Lung microvascular endothelial cell (primary cell): ENCODE measurements at regions not wholly inside any gene's neighbourhood (a gene's known extent, or its start where the extent isn't known, plus 50 kb on each side); places are given as distances from the start of the nearest gene placed in this dataset.
"Not testable (repeated sequence)": the region's sequence is repeated elsewhere in the genome, so short reads cannot be mapped to it uniquely, and the experiment has no call there.

Experiments used
- DNase-seq, 2 donors: peaks; one replicate each; pipeline versions ENCODE4 v3.0.0 to v3.0.0-alpha.2; 2010; ENCODE audit warnings: low read depth in 2 of 2

DNA sequence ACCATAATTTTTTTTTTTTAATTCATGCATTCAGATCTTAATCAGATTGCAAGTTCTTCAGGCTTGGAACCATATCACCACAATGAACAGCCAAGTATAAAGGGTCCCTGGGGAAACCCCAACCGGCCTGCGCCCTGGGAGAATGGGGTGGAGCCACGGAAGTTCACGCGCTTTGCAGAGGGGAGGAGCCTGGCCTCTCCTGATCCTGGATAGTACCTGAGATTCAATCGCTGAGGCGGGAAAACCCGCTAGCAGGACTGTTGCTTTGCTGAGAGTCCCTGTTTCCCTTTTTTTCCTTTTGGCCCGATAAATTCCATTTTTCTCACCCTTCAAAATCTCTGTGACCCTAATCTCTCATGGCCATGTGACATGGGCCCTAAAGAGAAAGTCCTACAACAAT lies 385.1 kb downstream of the IRS2 start:
- no peak for DNase-seq

DNA sequence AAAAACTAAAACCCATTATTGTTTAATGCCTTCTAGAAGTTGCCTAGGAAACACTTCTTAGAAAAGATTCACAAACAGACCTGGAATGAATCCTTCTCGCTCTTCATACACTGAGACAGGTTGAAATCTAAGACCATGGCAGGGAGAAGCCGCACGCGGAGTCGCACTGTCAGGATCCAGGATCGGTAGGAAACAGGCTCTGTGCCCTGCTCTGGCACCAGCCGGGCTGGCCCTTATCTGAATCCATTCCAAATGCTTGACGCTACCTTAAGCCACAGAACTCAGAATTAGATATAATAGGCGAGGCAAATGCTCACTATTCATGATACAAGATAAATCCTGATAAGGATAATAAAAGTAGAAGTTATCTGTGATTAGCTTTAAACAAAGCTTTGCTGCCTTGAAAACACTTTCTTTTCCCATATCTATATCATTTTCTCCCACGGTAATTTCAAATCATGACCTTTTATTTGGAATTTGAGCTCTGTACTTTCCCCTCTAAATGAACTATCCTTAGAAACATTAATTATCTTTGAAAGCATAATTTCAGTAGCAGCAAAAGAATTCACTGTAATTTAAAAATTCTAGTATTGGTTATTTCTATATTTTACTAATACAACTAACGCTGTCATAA lies 385.6 kb downstream of the IRS2 start:
- no peak for DNase-seq

DNA sequence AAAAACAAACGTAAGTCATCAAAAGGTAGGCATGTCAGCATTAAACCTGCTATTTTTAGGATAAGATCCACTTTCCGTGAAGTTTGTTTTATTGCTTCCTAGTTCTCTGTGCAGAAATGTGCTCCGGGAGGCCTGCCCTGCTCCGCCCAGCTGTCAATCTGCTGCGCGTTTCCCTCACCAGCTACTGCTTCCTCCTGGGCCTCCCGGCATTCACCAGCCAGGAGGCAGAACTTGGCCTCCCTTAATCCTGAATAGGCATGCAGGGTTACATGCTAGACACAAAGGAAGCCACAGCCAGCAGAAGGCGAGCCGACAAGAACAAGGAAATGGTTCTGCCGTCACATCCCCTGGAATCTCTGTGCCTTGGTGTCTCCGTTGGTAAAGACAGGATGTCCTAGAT lies 386.2 kb downstream of the IRS2 start:
- peak in 1 of 2 donors; percentile 44 for DNase-seq

DNA sequence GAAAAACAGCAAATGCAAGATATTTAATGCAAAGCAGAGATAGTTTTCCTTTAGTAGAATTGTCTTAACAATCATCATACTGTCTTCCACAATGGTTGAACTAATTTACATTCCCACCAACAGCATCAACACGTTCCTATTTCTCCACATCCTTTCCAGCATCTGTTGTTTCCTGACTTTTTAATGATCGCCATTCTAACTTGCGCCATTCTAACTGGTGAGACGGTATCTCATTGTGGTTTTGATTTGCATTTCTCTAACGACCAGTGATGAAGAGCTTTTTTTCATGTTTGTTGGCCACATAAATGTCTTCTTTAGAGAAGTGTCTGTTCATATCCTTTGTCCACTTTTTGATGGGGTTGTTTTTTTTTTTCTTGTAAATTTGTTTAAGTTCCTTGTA lies 388.3 kb downstream of the IRS2 start:
- not testable (repeated sequence) for DNase-seq

DNA sequence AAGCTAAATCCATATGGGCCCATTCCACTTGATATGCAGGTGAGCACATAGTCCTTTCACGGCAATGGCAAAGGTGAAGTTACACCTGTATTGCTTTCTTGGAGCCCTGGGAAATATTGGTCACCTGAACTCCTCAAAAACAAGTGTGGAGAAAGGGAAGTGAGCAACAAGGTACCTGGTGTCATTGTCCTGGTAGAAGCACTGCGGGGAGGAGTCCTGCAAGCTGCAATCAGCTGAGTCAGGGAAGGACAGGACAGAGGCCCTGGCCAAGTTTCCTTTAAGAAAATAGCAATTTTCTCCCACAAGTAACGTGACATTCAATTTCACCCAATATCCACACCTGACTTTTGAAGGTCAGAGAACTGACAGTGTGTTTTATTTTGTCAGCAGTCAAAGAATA lies 389.1 kb downstream of the IRS2 start:
- no peak for DNase-seq

DNA sequence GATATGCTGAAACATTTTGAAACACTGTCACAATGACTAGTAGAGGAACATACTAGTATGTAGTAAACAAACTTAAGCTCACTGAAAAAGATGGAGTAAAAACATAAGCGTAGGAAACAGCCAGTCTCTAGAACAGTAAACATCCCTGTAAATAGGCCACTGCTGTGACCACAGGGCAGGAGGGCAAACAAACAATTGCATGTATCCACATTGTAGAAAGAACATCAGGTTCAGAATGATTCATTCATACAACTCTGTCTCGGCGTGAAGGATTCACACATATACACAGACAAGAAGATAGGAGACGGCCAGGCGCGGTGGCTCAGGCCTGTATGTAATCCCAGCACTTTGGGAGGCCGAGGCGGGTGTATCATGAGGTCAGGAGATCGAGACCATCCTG lies 390.1 kb downstream of the IRS2 start:
- no peak for DNase-seq

DNA sequence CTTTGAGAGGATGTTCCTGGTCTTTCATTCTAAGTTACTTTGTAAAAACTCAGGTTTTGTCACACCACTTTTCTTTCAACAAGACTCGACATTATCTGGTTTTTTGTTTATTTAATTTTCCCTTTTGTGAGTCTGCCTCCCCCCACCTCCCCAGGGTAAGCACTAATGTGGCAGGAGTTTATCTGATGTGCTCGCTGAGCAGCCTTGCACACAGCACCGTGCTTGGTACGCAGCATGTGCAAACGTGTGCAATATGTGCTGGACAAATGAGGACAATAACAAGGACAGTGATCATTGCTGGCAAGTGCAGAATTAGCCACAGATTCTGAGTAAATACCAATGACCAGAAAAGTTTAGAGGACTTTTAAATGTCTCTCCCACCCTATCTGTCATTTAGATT lies 391.4 kb downstream of the IRS2 start:
- no peak for DNase-seq

DNA sequence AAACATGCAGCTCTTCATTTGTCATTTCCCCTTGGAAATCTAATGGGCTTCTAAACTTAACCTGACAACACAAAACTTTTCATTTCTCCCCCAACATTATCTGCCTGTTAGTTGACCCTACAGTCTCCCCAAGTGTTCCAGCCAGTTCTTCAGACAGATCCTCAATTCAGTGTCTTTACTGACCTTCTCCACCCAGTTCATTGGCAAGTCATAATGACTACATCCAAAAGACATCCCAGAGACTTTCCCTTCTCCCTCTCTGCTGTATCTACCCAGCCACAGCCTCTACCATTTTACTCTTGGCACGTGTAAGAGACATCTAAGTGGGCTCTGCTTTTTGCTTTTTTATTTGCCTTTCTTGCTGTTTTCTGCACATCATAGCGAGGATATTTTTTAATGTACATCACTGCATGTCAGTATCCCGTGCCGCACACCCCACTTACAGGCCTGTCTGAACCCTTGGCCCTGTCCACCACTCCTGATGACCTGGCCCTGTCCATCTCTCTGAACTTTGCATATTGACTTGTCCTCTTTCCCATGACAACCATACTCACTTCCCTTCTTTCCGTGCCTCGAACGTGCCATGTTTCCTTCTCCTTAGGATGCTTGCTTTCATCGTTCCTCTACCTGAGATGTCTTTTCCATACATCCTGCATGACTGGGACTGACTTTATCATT lies 391.9 kb downstream of the IRS2 start:
- DNase-seq, result no peak

DNA sequence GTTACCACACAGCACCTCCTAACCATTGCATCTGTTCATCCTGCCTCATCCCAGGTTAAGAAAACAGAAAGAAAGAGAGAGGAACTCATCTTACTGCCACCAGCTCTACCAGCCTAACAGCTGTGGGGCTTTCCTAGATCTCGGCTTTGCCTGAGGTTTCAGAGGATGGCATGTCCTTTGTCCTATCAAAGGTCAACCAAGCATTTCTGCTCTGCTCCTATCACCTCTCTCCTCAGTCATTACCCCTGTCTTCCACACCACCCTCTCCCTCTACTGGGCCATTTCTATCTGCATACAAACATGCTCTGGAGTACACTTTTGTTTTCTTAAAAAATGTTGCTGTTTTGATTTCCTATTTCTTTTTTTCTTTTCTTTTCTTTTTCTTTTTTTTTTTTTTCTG lies 393.3 kb downstream of the IRS2 start:
- DNase-seq, result no peak

DNA sequence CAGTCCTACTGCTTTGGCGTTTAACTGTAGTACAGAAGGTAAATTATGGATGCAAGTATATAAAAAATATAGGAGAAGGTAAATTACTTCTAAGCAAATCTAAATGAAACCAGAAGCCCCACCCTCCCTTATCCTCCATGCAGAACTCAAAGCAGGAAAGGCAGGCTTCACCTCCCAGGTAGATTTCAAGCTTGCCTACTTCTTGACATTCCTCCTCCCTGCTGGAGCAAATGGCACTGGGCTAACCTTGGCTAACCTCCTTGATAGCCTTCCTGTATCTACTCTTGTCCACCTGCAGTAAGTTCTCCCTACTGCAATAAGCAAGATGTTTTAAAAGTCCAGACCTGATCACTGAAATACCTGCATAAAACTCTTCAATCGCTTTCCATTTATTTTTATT lies 396.0 kb downstream of the IRS2 start:
- no peak for DNase-seq

DNA sequence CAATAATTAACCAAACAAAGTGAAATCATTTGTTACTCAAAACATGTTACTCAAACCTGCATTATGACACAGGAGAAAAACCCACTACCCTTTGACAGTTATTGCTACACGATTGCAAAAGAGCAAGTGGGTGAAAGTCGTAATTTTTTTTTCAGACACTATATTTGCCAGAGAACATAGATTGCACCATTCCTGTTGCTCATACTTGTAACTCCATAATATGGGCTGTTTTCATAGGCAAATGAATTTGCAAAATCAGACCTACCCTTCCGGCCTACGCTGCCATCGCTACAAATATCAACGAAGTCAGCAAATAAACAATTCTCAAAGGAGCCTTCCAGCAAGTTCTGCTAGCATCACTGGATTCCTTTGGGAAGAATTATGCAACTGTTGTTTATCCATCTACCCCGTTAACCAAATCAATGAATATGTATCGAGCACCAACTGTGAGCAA lies 396.5 kb downstream of the IRS2 start:
- DNase-seq, result no peak

DNA sequence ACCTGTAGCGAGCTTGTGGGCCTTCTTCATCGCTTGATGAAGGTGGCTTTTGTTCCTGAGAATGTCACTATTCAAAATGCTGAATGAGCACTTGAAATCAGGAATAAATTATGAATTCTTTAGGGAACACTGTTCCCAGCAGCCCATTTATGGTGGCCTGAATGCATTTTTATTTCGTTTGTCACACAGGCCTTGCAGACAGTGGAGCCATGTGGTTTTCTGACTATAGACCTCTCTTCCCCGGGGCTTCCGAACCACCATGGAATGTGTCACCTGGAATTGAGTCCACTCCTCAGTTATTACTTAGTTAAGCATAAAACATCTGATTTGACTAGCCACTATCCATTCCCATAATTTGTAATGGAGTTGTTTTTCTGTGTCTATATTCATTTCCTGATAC lies 396.9 kb downstream of the IRS2 start:
- DNase-seq, result no peak

DNA sequence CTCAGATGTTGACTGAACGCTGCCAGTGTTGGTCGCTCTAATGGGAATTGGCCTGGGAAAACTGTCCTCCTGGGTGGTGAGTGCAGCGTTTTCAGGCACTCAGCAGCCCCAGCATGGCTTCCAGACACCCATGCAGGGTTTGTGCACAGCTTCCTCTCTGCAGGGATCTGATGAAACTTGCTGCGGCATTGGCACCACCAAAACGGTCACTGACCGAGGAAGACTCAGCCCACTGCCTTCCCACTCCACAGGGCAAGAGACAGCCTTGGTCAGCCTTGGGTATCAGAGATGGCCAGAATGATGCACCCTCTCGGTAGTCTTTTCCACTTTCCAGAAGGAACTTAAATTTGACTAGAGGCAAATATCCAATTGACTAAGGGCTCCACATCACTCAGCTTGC lies 398.9 kb downstream of the IRS2 start:
- no peak for DNase-seq

DNA sequence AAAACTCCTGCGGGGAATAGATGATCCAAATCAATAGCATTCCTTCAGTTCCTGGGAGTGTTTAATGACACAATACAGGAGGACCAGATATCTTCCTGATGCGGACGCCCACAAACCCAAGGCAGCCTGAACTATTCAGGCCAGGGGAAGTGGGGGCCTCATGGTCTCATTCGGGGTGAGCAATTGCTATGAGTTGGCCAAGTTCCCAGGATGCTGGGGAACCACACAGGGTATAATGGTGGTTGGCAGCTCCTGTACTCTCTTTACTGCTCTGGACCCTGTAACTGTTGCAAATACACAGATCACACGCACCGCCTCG lies 401.2 kb downstream of the IRS2 start:
- no peak for DNase-seq

DNA sequence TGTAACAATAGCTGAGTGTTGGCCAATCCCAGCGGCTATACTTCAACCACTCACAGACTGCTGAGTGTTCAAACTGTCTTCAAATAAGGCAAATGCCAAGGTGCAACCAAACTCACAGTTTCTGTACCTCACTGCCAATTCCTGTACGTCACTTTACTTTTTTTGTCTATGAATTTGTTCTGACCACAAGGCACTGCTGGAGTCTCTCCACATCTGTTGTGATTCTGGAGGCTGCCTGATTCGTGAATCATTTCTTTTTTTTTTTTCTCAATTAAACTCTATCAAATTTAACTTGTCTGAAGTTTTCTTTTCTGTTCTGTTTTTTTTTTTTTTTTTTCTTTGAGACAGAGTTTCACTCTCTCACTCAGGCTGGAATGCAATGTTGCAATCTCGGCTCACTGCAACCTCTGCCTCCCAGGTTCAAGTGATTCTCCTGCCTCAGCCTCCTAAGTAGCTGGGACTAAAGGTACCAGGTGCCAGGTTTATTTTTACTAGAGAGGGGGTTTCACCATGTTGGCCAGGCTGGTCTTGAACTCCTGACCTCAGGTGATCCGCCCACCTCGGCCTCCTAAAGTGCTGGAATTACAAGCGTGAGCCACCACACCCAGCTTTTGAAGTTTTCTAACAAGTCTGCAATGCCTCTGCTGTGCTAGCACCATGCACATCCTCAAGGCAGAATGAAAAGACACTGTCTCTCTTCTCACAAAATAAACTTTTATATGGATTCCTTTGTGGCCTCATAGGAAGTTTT lies 401.7 kb downstream of the IRS2 start:
- no peak for DNase-seq

DNA sequence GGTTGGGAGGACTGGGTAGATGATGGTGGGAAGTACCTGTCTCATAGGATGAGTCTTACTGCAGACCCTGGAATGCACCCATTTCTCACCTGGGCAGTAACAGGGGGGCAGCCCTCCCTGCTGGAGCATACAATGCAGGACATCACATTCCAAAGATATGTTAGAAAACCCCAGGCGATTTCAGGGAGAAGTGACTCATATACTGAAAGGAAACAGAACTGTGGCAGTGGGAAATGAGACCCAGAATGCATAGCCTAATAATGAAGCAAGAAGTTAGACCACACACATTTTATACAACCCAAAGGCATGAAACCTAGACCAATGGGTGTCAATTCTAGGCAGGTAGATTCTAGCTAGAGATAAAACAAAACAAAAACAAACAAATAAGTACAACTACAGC lies 402.7 kb downstream of the IRS2 start:
- peak in 1 of 2 donors; percentile 27 for DNase-seq

DNA sequence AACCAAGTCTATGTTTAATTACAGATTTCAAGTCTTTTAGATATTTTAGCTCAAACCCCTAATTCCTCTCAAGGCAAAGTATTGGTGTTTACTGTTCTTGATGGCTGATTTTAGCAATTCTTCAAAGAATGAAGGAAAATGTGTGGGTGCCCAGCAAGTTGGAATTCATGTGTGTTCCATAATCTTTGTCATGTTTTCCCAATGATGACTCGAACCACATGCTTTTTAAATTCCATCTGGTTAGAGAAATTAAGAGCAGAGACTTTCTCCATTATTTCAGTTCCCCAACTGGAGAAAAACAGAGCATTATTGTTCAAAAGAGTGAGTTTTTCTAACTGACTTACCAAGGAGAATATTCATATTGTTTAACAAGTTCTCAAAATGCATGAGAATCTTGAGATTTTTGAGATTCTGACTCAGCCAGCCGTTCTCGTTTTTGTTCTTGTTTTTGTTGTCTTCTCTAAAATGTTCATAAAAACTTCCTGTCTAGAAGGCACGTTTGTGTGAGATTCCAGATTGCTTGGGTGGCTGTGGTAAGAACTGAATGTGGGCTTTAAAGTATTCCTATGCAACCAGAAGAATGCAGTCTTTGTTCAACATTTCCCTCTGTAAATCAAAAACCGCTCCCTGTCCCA lies 404.7 kb downstream of the IRS2 start:
- DNase-seq, result peak in 1 of 2 donors; percentile 6

DNA sequence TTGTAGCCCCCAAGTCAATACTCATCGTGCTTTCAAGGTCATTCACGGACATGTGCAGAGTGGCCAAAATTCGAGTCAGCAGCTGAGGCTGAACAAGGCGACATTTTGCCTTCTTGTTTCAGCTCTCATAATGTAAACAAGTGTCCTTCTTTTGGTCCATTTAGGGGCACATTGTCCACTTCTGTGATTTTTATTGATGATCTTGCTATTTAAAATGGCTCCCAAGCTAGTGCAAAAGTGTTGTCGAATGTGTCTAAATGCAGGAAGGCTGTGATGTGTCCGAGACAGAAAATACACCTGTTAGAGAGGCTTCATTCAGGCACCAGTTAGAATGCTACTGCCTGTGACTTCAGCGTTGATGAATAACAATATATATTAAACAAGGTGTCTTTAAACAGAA lies 405.9 kb downstream of the IRS2 start:
- no peak for DNase-seq

DNA sequence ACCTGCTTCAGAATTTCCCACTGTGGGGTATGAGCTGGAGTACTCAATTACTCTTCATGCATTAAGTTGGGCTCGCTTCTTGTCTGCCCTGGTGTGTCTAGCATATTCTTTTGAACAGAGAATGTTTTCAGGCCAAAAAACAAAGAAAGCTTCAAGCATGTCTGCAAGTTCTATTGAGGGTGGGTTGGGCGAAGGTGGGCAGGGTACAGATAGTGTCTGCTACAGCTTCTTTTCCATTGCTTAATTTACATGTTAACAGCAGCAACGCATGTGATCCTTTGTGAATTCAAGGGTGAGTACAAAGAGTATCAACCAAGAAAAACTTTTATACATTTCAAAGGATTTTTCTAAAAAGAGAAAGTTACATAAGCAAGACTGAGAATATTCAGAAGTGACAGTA lies 406.5 kb downstream of the IRS2 start:
- no peak for DNase-seq

DNA sequence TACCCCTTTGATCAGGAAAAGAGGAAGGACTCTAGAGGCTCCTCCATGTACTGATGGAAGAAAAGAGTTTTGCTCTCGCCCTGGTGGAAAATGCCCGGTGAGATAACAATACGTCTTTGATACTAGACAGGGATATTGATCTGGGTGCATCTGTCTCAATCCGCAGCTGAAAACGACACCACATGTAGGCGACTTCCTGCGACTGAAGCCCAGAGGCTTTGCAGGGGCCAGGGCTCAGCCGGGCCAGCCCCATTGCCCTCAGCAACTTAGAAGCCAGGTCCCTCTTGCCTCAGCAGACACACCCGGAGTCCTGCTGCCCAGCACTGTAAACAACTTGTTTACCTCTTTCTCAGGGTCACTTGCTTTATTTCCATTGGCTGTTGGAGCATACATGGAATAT lies 409.4 kb downstream of the IRS2 start:
- no peak for DNase-seq

DNA sequence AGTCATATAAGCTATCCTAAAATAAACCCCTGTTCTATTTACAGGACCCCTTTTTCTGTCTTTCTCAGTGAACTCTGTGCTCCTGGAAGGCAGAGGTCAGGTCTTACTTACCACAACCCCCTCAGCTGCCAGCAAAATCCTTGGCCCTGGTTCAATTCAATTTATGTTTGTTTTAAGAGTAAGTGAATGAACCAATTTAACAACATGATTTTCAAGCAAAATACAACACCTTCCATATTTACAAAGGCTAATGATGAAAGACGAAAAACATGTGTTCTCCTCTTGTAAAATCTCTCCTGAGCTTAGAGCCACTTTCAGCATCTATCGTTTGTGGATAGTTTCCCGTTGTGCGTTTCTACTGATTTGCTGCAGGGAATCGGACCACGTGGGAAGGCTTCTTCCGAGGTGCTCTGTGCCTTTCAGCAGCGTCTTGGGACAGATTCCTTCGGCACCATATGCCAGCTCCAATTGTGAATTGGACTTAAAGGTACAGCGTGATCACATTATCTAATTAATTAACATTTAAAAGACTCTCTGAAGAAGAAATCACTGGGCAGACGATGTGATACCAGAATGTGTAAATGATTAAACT lies 411.7 kb downstream of the IRS2 start:
- no peak for DNase-seq

DNA sequence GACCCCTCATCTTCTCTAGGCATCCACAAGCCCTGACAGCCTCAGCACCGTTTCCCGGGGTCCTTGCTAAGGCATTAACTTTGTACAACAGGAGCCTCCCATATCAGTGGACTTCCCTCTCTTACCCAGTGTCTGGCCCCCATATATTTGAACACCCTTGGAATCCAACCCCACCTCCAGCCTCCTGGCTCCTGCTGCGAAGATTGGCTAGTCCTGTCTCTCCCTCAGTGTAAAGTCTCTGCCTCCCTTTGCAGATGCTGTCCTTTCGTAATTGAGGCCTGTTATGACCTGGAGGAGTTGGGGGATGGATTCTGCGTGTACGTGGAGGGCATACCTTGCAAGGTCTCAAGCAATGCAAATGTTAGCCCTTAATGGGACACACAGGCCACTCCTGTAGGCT lies 413.7 kb downstream of the IRS2 start:
- no peak for DNase-seq
